ENCODE measurements at regions not wholly inside any gene's neighbourhood (a gene's known extent, or its start where the extent isn't known, plus 50 kb on each side); places are given as distances from the start of the nearest gene placed in this dataset.

DNA sequence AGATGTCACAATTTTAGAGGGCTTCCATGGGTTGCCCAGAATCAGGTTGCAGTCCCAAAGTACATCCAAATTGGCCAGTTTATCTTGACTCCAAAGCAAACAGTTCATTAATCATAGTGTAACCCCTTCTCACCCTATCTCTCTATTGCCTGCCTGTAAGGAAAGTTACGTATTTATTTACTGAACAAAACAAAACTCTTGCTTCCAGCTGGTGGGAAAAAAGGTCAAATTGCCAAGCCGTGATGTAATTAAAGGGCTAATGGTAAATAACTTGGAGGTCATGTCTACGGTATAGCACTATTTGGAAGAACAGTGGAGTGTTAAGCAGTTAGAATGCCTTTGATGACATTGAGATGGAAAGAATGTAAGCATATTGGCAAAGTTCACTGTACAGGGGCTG, 214.0 kb downstream of the DLEU7 start:
- TF ChIP-seq, protein P1, sequence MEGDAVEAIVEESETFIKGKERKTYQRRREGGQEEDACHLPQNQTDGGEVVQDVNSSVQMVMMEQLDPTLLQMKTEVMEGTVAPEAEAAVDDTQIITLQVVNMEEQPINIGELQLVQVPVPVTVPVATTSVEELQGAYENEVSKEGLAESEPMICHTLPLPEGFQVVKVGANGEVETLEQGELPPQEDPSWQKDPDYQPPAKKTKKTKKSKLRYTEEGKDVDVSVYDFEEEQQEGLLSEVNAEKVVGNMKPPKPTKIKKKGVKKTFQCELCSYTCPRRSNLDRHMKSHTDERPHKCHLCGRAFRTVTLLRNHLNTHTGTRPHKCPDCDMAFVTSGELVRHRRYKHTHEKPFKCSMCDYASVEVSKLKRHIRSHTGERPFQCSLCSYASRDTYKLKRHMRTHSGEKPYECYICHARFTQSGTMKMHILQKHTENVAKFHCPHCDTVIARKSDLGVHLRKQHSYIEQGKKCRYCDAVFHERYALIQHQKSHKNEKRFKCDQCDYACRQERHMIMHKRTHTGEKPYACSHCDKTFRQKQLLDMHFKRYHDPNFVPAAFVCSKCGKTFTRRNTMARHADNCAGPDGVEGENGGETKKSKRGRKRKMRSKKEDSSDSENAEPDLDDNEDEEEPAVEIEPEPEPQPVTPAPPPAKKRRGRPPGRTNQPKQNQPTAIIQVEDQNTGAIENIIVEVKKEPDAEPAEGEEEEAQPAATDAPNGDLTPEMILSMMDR (conservative IDR thresholded peaks at IDR 0.05 in 1 of 2, IDR thresholded peaks at IDR 0.05 in 1 of 2; ENCODE audit: low read depth in 1 of 2, low read length in 2 of 2): no peak
- no peak for TF ChIP-seq EZH2 (IDR thresholded peaks at IDR 0.05; ENCODE audit: low read length, missing control alignments)
- peak; percentile 33 to 81 for DNase-seq (ENCODE audit: low read depth in 2 of 2)
- Histone ChIP-seq H3K27me3 (ENCODE audit: control insufficient read depth, insufficient read depth, low read length) (peaks cover 2% of the 10 kb centered on the region), H4K20me1 (ENCODE audit: control insufficient read depth, extremely low read depth, insufficient read depth, low read length) (no peaks in the 10 kb centered on the region), H3K9ac (ENCODE audit: insufficient read depth, low read length) (no peak overlapping the region), H3K36me3 (ENCODE audit: control insufficient read depth, insufficient read depth, low read length) (no peaks in the 10 kb centered on the region), H2AFZ (ENCODE audit: low read length) (no peak overlapping the region), H3K4me3 (replicated peaks in 1 of 4; ENCODE audit: control extremely low read depth in 1 of 4, insufficient read depth in 1 of 4, low read depth in 3 of 4, low read length in 4 of 4) (no peak overlapping the region), H3K27ac (ENCODE audit: insufficient read depth, low read length) (no peak overlapping the region), H3K4me2 (ENCODE audit: extremely low read depth, insufficient read depth, low read length) (no peak overlapping the region), H3K79me2 (ENCODE audit: control insufficient read depth, insufficient read depth, low read length) (no peaks in the 10 kb centered on the region), H3K9me3 (ENCODE audit: control insufficient read depth, insufficient read depth, low read depth, low read length) (no peaks in the 10 kb centered on the region), H3K4me1 (ENCODE audit: control insufficient read depth, extremely low read depth, insufficient read depth, low read length) (no peaks in the 10 kb centered on the region)

DNA sequence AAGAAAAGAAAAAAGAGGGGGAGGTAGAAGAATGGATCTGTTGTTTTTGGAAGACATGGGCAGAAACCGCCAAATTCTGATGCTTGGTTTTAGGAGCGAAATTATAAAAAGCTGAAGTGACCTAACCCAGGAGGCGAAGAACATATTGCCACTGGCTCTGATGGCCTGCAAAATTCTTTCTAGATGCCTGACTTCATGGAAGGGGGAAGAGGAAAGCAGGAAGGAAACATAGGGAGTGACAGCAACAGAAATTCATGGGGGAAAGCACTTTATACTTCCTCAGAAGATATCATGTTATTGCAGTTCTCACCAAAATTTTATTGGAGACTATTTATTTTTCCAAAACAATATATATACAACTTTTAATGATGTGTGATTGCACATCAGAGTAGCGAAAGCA, 213.5 kb downstream of the DLEU7 start:
- no peak overlapping the region for H3K4me2 ChIP-seq (ENCODE audit: extremely low read depth, insufficient read depth, low read length)
- H3K4me1 ChIP-seq (ENCODE audit: control insufficient read depth, extremely low read depth, insufficient read depth, low read length): no peaks in the 10 kb centered on the region
- no peak overlapping the region for H2AFZ ChIP-seq (ENCODE audit: low read length)
- TF ChIP-seq EZH2 (IDR thresholded peaks at IDR 0.05; ENCODE audit: low read length, missing control alignments): no peak
- TF ChIP-seq, protein P1 (conservative IDR thresholded peaks at IDR 0.05 in 1 of 2, IDR thresholded peaks at IDR 0.05 in 1 of 2; ENCODE audit: low read depth in 1 of 2, low read length in 2 of 2): no peak
- H4K20me1 ChIP-seq (ENCODE audit: control insufficient read depth, extremely low read depth, insufficient read depth, low read length): no peaks in the 10 kb centered on the region
- peaks cover 2% of the 10 kb centered on the region for H3K27me3 ChIP-seq (ENCODE audit: control insufficient read depth, insufficient read depth, low read length)
- no peaks in the 10 kb centered on the region for H3K36me3 ChIP-seq (ENCODE audit: control insufficient read depth, insufficient read depth, low read length)
- no peaks in the 10 kb centered on the region for H3K9me3 ChIP-seq (ENCODE audit: control insufficient read depth, insufficient read depth, low read depth, low read length)
- no peak overlapping the region for H3K27ac ChIP-seq (ENCODE audit: insufficient read depth, low read length)
- H3K79me2 ChIP-seq (ENCODE audit: control insufficient read depth, insufficient read depth, low read length): no peaks in the 10 kb centered on the region
- no peak overlapping the region for H3K9ac ChIP-seq (ENCODE audit: insufficient read depth, low read length)
- H3K4me3 ChIP-seq (replicated peaks in 1 of 4; ENCODE audit: control extremely low read depth in 1 of 4, insufficient read depth in 1 of 4, low read depth in 3 of 4, low read length in 4 of 4): no peak overlapping the region
- DNase-seq (ENCODE audit: low read depth in 2 of 2): no peak

- Histone ChIP-seq H3K9ac (ENCODE audit: insufficient read depth, low read length) (no peak overlapping the region), H2AFZ (ENCODE audit: low read length) (no peak overlapping the region), H3K4me2 (ENCODE audit: extremely low read depth, insufficient read depth, low read length) (no peak overlapping the region), H3K4me3 (replicated peaks in 1 of 4; ENCODE audit: control extremely low read depth in 1 of 4, insufficient read depth in 1 of 4, low read depth in 3 of 4, low read length in 4 of 4) (no peak overlapping the region), H3K27me3 (ENCODE audit: control insufficient read depth, insufficient read depth, low read length) (peaks cover 2% of the 10 kb centered on the region), H3K36me3 (ENCODE audit: control insufficient read depth, insufficient read depth, low read length) (no peaks in the 10 kb centered on the region), H3K27ac (ENCODE audit: insufficient read depth, low read length) (no peak overlapping the region), H4K20me1 (ENCODE audit: control insufficient read depth, extremely low read depth, insufficient read depth, low read length) (no peaks in the 10 kb centered on the region), H3K79me2 (ENCODE audit: control insufficient read depth, insufficient read depth, low read length) (no peaks in the 10 kb centered on the region), H3K4me1 (ENCODE audit: control insufficient read depth, extremely low read depth, insufficient read depth, low read length) (no peaks in the 10 kb centered on the region), H3K9me3 (ENCODE audit: control insufficient read depth, insufficient read depth, low read depth, low read length) (no peaks in the 10 kb centered on the region)
- DNase-seq (ENCODE audit: low read depth in 2 of 2): no peak
- no peak for TF ChIP-seq EZH2 (IDR thresholded peaks at IDR 0.05; ENCODE audit: low read length, missing control alignments)
- TF ChIP-seq, protein P1 (conservative IDR thresholded peaks at IDR 0.05 in 1 of 2, IDR thresholded peaks at IDR 0.05 in 1 of 2; ENCODE audit: low read depth in 1 of 2, low read length in 2 of 2): no peak
Observed at GRCh38 chr13:50631041-50631440, 212.5 kb downstream of the DLEU7 start.

All from fibroblast of lung (primary cell).